Neural cell (in vitro differentiated cells): ENCODE measurements at regions not wholly inside any gene's neighbourhood (a gene's known extent, or its start where the extent isn't known, plus 50 kb on each side); places are given as distances from the start of the nearest gene placed in this dataset.

Experiments
- H2AFZ ChIP-seq: fragments of 200-600, 300-800 bp; sonication (generic), shearing (Covaris generic); 2 replicates; pipeline ENCODE4 v1.6.0; 2014; ENCODE audit warnings: low read depth, mild to moderate bottlenecking, antibody characterized with exemption, low read length, moderate library complexity
- H3F3A ChIP-seq: fragments of 200-600 bp; shearing (Covaris generic); 2 replicates; pipeline ENCODE4 v1.6.1; 2016; ENCODE audit warnings: mild to moderate bottlenecking, moderate library complexity, mixed read lengths, antibody characterized with exemption, low read length; ENCODE audit not compliant: insufficient read depth, poor library complexity, severe bottlenecking
- H3K27ac ChIP-seq: fragments of 200-600, 300-800 bp; sonication (generic), shearing (Covaris generic); 2 replicates; pipeline ENCODE4 v1.5.1; 2014; ENCODE audit warnings: mild to moderate bottlenecking, low read length, moderate library complexity
- H3K27me3 ChIP-seq: fragments of 300-800, 200-600 bp; sonication (generic), shearing (Covaris generic); 2 replicates; pipeline ENCODE4 v1.6.0; 2014; ENCODE audit warnings: mild to moderate bottlenecking, low read depth, low read length, moderate library complexity; ENCODE audit not compliant: insufficient read depth
- H3K36me3 ChIP-seq: fragments of 300-800, 200-600 bp; sonication (generic), shearing (Covaris generic); 2 replicates; pipeline ENCODE4 v1.5.1; 2014; ENCODE audit warnings: mild to moderate bottlenecking, antibody characterized with exemption, low read length, moderate library complexity; ENCODE audit not compliant: insufficient read depth
- H3K4me2 ChIP-seq: fragments of 300-800, 200-600 bp; sonication (generic), shearing (Covaris generic); 2 replicates; pipeline ENCODE4 v1.6.0; 2014; ENCODE audit warnings: mild to moderate bottlenecking, low read length
- H3K4me3 ChIP-seq: fragments of 300-800, 200-600 bp; sonication (generic), shearing (Covaris generic); 2 replicates; pipeline ENCODE4 v1.5.1; 2014; ENCODE audit warnings: mild to moderate bottlenecking, low read length, moderate library complexity
- H3K79me2 ChIP-seq: fragments of 200-600 bp; shearing (Covaris generic); replicated peaks from 2 replicates; pipeline ENCODE4 v1.6.0; 2014; ENCODE audit warnings: mild to moderate bottlenecking, low read length, moderate library complexity; ENCODE audit not compliant: insufficient read depth
- H3K9ac ChIP-seq: fragments of 300-800, 200-600 bp; sonication (generic), shearing (Covaris generic); 2 replicates; pipeline ENCODE4 v1.6.1; 2016; ENCODE audit warnings: mild to moderate bottlenecking, low read length, mixed read lengths
- H3K9me2 ChIP-seq: fragments of 200-600 bp; shearing (Covaris generic); 2 replicates; pipeline ENCODE4 v1.6.1; 2016; ENCODE audit warnings: mild to moderate bottlenecking, low read length, mixed read lengths; ENCODE audit not compliant: insufficient read depth
- H3K9me3 ChIP-seq: fragments of 200-600, 300-800 bp; sonication (generic), shearing (Covaris generic); 2 replicates; pipeline ENCODE4 v1.6.1; 2016; ENCODE audit warnings: mild to moderate bottlenecking, mixed run types, low read length, moderate library complexity, mixed read lengths
- H4K20me1 ChIP-seq: fragments of 200-600 bp; shearing (Covaris generic); 2 replicates; pipeline ENCODE4 v1.6.1; 2016; ENCODE audit warnings: mild to moderate bottlenecking, mixed run types; ENCODE audit not compliant: insufficient read depth
- EP300 ChIP-seq: fragments of 450-650 bp; conservative IDR thresholded peaks from 2 replicates; pipeline ENCODE4 v1.6.1; 2014; ENCODE audit warnings: antibody characterized with exemption, mild to moderate bottlenecking, moderate library complexity; ENCODE audit not compliant: poor library complexity, severe bottlenecking
- EZH2 ChIP-seq: fragments of 200-600, 300-800 bp; shearing (Covaris generic), sonication (generic); IDR thresholded peaks from 2 replicates; pipeline ENCODE4 v1.6.1; 2014; ENCODE audit warnings: antibody characterized with exemption, low read length, borderline replicate concordance, mild to moderate bottlenecking; ENCODE audit not compliant: insufficient read depth, poor library complexity, severe bottlenecking
- MXI1 ChIP-seq: fragments of 450-650 bp; conservative IDR thresholded peaks from 2 replicates; pipeline ENCODE4 v1.6.1; 2014; ENCODE audit warnings: antibody characterized with exemption, mild to moderate bottlenecking; ENCODE audit not compliant: poor library complexity, severe bottlenecking
- POLR2AphosphoS5 ChIP-seq: IDR thresholded peaks from 2 replicates; pipeline ENCODE4 v1.6.1; 2012
- RAD21 ChIP-seq: fragments of 450-650 bp; conservative IDR thresholded peaks from 2 replicates; pipeline ENCODE4 v1.6.1; 2014; ENCODE audit warnings: antibody characterized with exemption, mild to moderate bottlenecking, moderate library complexity
- SMC3 ChIP-seq: fragments of 450-650 bp; conservative IDR thresholded peaks from 2 replicates; pipeline ENCODE4 v1.6.1; 2014; ENCODE audit warnings: antibody characterized with exemption, mild to moderate bottlenecking, moderate library complexity; ENCODE audit not compliant: poor library complexity
- TAF1 ChIP-seq: IDR thresholded peaks from 2 replicates; pipeline ENCODE4 v1.6.1; 2012; ENCODE audit warnings: low read depth
- TF ChIP-seq, protein P1 (sequence below): fragments of 450-650 bp; IDR thresholded peaks from 2 replicates; pipeline ENCODE4 v1.5.1; 2014; ENCODE audit warnings: antibody characterized with exemption, mild to moderate bottlenecking, moderate library complexity; ENCODE audit not compliant: poor library complexity, severe bottlenecking
- TF ChIP-seq, protein P2 (sequence below): IDR thresholded peaks from 2 replicates; pipeline ENCODE4 v1.6.1; 2012; ENCODE audit warnings: borderline replicate concordance

DNA sequence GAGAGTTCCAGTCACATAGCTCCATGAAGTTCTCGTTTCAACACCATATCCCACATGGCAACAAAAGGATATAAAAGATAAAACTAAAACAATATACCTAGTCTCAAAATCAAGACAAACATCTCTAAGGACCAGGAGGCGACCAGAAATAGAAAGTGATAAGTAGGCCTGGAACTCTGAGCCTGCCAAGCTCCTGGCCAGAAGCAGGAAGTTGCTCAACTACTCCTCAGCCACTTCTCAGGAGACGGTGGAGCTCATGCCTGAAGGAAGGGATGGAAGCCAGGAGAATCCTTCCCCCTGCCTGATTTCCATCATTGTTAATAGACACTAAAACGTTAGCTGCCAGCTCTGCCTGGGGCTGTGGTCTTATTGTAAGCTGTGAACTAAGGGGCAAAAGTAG is 94.7 kb downstream of the DISP1 start:
- Histone ChIP-seq H3K79me2 (no peaks in the 10 kb centered on the region), H3K4me2 (no peak overlapping the region), H3K36me3 (no peaks in the 10 kb centered on the region), H3F3A (no peaks in the 10 kb centered on the region), H4K20me1 (no peaks in the 10 kb centered on the region), H2AFZ (no peak overlapping the region), H3K9me2 (no peaks in the 10 kb centered on the region), H3K9ac (no peak overlapping the region), H3K4me3 (no peak overlapping the region), H3K27me3 (no peaks in the 10 kb centered on the region), H3K27ac (no peak overlapping the region), H3K9me3 (no peaks in the 10 kb centered on the region)
- no peak for TF ChIP-seq TAF1
- no peak for TF ChIP-seq POLR2AphosphoS5
- no peak for TF ChIP-seq MXI1

DNA sequence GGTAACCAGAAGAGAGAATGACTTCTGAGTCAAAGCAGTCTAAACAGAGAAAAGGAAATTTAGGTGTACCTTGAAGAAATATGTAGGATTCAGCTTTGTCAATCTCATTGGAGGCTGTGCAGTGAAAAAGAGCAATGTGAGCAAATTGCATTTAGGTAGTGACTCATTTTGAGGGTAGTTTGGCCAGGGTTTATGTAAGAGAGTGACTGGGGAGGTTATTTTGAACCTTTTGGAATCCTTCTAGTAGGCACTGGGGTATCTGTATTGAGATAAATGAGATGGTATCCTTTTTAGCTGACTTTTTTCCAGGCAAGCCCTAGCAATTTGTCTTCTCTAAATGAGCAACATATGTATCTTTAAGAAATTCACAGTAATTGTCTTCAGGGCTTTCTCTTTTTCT is 95.9 kb downstream of the DISP1 start:
- H3K9me3 ChIP-seq: no peaks in the 10 kb centered on the region
- no peaks in the 10 kb centered on the region for H3K9me2 ChIP-seq
- H3K4me3 ChIP-seq: no peak overlapping the region
- H3K27me3 ChIP-seq: no peaks in the 10 kb centered on the region
- H3F3A ChIP-seq: no peaks in the 10 kb centered on the region
- H3K9ac ChIP-seq: no peak overlapping the region
- no peak overlapping the region for H2AFZ ChIP-seq
- H3K79me2 ChIP-seq: no peaks in the 10 kb centered on the region
- TF ChIP-seq EP300: no peak
- no peak for TF ChIP-seq EZH2
- TF ChIP-seq, protein P1, sequence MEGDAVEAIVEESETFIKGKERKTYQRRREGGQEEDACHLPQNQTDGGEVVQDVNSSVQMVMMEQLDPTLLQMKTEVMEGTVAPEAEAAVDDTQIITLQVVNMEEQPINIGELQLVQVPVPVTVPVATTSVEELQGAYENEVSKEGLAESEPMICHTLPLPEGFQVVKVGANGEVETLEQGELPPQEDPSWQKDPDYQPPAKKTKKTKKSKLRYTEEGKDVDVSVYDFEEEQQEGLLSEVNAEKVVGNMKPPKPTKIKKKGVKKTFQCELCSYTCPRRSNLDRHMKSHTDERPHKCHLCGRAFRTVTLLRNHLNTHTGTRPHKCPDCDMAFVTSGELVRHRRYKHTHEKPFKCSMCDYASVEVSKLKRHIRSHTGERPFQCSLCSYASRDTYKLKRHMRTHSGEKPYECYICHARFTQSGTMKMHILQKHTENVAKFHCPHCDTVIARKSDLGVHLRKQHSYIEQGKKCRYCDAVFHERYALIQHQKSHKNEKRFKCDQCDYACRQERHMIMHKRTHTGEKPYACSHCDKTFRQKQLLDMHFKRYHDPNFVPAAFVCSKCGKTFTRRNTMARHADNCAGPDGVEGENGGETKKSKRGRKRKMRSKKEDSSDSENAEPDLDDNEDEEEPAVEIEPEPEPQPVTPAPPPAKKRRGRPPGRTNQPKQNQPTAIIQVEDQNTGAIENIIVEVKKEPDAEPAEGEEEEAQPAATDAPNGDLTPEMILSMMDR: no peak
- no peak for TF ChIP-seq POLR2AphosphoS5
- no peak for TF ChIP-seq TAF1
- TF ChIP-seq SMC3: no peak
- no peak for TF ChIP-seq MXI1
- TF ChIP-seq, protein P2, sequence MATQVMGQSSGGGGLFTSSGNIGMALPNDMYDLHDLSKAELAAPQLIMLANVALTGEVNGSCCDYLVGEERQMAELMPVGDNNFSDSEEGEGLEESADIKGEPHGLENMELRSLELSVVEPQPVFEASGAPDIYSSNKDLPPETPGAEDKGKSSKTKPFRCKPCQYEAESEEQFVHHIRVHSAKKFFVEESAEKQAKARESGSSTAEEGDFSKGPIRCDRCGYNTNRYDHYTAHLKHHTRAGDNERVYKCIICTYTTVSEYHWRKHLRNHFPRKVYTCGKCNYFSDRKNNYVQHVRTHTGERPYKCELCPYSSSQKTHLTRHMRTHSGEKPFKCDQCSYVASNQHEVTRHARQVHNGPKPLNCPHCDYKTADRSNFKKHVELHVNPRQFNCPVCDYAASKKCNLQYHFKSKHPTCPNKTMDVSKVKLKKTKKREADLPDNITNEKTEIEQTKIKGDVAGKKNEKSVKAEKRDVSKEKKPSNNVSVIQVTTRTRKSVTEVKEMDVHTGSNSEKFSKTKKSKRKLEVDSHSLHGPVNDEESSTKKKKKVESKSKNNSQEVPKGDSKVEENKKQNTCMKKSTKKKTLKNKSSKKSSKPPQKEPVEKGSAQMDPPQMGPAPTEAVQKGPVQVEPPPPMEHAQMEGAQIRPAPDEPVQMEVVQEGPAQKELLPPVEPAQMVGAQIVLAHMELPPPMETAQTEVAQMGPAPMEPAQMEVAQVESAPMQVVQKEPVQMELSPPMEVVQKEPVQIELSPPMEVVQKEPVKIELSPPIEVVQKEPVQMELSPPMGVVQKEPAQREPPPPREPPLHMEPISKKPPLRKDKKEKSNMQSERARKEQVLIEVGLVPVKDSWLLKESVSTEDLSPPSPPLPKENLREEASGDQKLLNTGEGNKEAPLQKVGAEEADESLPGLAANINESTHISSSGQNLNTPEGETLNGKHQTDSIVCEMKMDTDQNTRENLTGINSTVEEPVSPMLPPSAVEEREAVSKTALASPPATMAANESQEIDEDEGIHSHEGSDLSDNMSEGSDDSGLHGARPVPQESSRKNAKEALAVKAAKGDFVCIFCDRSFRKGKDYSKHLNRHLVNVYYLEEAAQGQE: no peak
- no peak for TF ChIP-seq RAD21
- no peak overlapping the region for H3K4me2 ChIP-seq
- H3K36me3 ChIP-seq: no peaks in the 10 kb centered on the region
- H3K27ac ChIP-seq: no peak overlapping the region
- H4K20me1 ChIP-seq: no peaks in the 10 kb centered on the region

DNA sequence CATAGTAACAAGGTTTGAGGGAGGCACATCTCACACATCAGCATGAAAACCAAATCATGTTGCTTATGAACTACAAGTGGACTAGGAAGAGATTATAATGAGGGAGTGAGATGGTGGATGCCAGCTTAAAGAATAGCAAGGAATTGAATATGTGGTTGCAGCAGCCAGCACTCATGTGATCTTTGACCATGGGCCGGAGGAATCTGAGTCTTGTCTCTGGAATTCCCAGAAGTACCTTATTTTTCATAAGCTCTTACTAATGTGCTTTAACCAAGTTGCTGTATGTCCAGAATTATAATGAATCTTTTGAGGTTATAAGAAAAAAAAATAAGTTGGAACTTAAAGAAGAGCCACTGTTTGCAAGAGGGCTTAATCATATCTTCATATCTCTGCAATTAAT is 97.0 kb downstream of the DISP1 start:
- H3K27me3 ChIP-seq: no peaks in the 10 kb centered on the region
- H3K36me3 ChIP-seq: no peaks in the 10 kb centered on the region
- no peak overlapping the region for H3K27ac ChIP-seq
- no peak for TF ChIP-seq RAD21
- no peak for TF ChIP-seq POLR2AphosphoS5
- TF ChIP-seq, protein P2: no peak
- no peak for TF ChIP-seq TAF1
- no peak for TF ChIP-seq EP300
- TF ChIP-seq, protein P1: no peak
- no peak for TF ChIP-seq EZH2
- no peak for TF ChIP-seq SMC3
- no peak for TF ChIP-seq MXI1
- no peaks in the 10 kb centered on the region for H3K9me3 ChIP-seq
- no peaks in the 10 kb centered on the region for H4K20me1 ChIP-seq
- H3K79me2 ChIP-seq: no peaks in the 10 kb centered on the region
- H2AFZ ChIP-seq: no peak overlapping the region
- H3K4me2 ChIP-seq: no peak overlapping the region
- no peaks in the 10 kb centered on the region for H3K9me2 ChIP-seq
- no peaks in the 10 kb centered on the region for H3F3A ChIP-seq
- H3K9ac ChIP-seq: no peak overlapping the region
- no peak overlapping the region for H3K4me3 ChIP-seq
